LNCAP (cell line): ENCODE measurements at regions not wholly inside any gene's neighbourhood (a gene's known extent, or its start where the extent isn't known, plus 50 kb on each side); places are given as distances from the start of the nearest gene placed in this dataset.

Experiments used
- TF ChIP-seq, protein P1 (sequence below): fragments of 450-650 bp; IDR thresholded peaks from 2 replicates; pipeline ENCODE4 v1.5.1; 2017; ENCODE audit warnings: mild to moderate bottlenecking

- TF ChIP-seq, protein P1, sequence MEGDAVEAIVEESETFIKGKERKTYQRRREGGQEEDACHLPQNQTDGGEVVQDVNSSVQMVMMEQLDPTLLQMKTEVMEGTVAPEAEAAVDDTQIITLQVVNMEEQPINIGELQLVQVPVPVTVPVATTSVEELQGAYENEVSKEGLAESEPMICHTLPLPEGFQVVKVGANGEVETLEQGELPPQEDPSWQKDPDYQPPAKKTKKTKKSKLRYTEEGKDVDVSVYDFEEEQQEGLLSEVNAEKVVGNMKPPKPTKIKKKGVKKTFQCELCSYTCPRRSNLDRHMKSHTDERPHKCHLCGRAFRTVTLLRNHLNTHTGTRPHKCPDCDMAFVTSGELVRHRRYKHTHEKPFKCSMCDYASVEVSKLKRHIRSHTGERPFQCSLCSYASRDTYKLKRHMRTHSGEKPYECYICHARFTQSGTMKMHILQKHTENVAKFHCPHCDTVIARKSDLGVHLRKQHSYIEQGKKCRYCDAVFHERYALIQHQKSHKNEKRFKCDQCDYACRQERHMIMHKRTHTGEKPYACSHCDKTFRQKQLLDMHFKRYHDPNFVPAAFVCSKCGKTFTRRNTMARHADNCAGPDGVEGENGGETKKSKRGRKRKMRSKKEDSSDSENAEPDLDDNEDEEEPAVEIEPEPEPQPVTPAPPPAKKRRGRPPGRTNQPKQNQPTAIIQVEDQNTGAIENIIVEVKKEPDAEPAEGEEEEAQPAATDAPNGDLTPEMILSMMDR: no peak
Observed at GRCh38 chr6:93731306-93731705, 311.9 kb upstream of the EPHA7 start.

DNA sequence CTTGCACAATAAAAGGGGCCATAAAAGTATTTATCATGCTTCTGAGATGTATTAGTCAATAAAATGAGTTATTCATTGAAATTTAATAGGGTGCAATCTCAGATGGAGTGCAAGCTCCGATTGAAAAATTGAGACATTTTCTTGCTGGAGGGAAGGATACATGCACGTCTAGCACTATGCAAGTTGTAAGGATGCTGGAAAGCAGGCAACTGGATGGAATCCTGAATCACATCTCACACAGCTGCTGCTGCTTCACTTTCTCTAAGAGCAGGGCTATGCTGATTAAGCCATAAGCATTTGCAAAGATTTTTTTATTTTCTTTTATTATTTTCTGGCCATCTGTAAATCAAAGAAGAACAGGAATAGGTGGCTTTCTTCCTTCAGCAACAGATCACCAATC, 308.8 kb upstream of the EPHA7 start:
- TF ChIP-seq, protein P1: no peak

DNA sequence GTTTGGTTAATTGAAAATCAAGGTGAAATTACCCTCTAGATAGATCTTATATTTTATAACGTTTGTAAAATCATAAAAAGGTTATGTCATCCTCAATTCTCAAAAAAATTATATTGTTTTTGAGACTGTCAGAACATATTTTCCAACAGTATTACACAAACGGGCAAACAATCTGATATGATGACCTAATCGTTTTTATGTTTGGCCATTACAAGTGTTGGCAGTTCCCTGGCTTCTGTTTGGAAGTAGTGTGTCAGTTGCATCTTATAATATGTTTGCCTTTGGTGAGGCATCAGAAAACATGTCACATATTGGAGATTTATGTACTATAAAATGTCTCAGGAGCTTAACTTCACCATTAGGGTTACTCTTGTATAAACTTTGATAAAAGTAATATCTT, 308.1 kb upstream of the EPHA7 start:
- TF ChIP-seq, protein P1: no peak

- TF ChIP-seq, protein P1: peak; percentile 66
Observed at GRCh38 chr6:93721386-93722048, 302.2 kb upstream of the EPHA7 start.

- TF ChIP-seq, protein P1: no peak
Observed at GRCh38 chr6:93713974-93714373, 294.6 kb upstream of the EPHA7 start.

- TF ChIP-seq, protein P1: no peak
Observed at GRCh38 chr6:93703431-93703830, 284.1 kb upstream of the EPHA7 start.

- TF ChIP-seq, protein P1: no peak
Observed at GRCh38 chr6:93701526-93701925, 282.2 kb upstream of the EPHA7 start.

- TF ChIP-seq, protein P1: no peak
Observed at GRCh38 chr6:93685494-93685893, 266.1 kb upstream of the EPHA7 start.
